ENCODE measurements at regions not wholly inside any gene's neighbourhood (a gene's known extent, or its start where the extent isn't known, plus 50 kb on each side); places are given as distances from the start of the nearest gene placed in this dataset.
"Not testable (repeated sequence)": the region's sequence is repeated elsewhere in the genome, so short reads cannot be mapped to it uniquely, and the experiment has no call there.

GRCh38 chr12:131233850-131234789 lies 280.4 kb downstream of the ADGRD1 start:
- TF ChIP-seq, protein P1, sequence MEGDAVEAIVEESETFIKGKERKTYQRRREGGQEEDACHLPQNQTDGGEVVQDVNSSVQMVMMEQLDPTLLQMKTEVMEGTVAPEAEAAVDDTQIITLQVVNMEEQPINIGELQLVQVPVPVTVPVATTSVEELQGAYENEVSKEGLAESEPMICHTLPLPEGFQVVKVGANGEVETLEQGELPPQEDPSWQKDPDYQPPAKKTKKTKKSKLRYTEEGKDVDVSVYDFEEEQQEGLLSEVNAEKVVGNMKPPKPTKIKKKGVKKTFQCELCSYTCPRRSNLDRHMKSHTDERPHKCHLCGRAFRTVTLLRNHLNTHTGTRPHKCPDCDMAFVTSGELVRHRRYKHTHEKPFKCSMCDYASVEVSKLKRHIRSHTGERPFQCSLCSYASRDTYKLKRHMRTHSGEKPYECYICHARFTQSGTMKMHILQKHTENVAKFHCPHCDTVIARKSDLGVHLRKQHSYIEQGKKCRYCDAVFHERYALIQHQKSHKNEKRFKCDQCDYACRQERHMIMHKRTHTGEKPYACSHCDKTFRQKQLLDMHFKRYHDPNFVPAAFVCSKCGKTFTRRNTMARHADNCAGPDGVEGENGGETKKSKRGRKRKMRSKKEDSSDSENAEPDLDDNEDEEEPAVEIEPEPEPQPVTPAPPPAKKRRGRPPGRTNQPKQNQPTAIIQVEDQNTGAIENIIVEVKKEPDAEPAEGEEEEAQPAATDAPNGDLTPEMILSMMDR (IDR thresholded peaks at IDR 0.05; ENCODE audit: poor library complexity, severe bottlenecking) = not testable (repeated sequence)
- TF ChIP-seq SMC3 (conservative IDR thresholded peaks at IDR 0.05; ENCODE audit: poor library complexity) (peak; percentile 26), POLR2AphosphoS5 (IDR thresholded peaks at IDR 0.05) (peak; percentile 60), EP300 (conservative IDR thresholded peaks at IDR 0.05; ENCODE audit: poor library complexity, severe bottlenecking) (peak; percentile 93)
- not testable (repeated sequence) for TF ChIP-seq EZH2 (IDR thresholded peaks at IDR 0.05; ENCODE audit: borderline replicate concordance, insufficient read depth, low read length, poor library complexity, severe bottlenecking); MXI1 (conservative IDR thresholded peaks at IDR 0.05; ENCODE audit: poor library complexity, severe bottlenecking); TAF1 (IDR thresholded peaks at IDR 0.05; ENCODE audit: low read depth); RAD21 (conservative IDR thresholded peaks at IDR 0.05)
- TF ChIP-seq, protein P2, sequence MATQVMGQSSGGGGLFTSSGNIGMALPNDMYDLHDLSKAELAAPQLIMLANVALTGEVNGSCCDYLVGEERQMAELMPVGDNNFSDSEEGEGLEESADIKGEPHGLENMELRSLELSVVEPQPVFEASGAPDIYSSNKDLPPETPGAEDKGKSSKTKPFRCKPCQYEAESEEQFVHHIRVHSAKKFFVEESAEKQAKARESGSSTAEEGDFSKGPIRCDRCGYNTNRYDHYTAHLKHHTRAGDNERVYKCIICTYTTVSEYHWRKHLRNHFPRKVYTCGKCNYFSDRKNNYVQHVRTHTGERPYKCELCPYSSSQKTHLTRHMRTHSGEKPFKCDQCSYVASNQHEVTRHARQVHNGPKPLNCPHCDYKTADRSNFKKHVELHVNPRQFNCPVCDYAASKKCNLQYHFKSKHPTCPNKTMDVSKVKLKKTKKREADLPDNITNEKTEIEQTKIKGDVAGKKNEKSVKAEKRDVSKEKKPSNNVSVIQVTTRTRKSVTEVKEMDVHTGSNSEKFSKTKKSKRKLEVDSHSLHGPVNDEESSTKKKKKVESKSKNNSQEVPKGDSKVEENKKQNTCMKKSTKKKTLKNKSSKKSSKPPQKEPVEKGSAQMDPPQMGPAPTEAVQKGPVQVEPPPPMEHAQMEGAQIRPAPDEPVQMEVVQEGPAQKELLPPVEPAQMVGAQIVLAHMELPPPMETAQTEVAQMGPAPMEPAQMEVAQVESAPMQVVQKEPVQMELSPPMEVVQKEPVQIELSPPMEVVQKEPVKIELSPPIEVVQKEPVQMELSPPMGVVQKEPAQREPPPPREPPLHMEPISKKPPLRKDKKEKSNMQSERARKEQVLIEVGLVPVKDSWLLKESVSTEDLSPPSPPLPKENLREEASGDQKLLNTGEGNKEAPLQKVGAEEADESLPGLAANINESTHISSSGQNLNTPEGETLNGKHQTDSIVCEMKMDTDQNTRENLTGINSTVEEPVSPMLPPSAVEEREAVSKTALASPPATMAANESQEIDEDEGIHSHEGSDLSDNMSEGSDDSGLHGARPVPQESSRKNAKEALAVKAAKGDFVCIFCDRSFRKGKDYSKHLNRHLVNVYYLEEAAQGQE (IDR thresholded peaks at IDR 0.05; ENCODE audit: borderline replicate concordance) = peak; percentile 60

Data from neural cell (in vitro differentiated cells).